ENCODE measurements at regions not wholly inside any gene's neighbourhood (a gene's known extent, or its start where the extent isn't known, plus 50 kb on each side); places are given as distances from the start of the nearest gene placed in this dataset.

GRCh38 chr2:194896871-194897270, 760.2 kb upstream of the SLC39A10 start:
- TF ChIP-seq ATF3 (IDR thresholded peaks at IDR 0.05): no peak
- no peak for TF ChIP-seq POLR2A (IDR thresholded peaks at IDR 0.05; ENCODE audit: borderline replicate concordance, extremely low read depth, insufficient read depth, insufficient read length)
- TF ChIP-seq CTCF (IDR thresholded peaks at IDR 0.05 in 2 of 3, conservative IDR thresholded peaks at IDR 0.05 in 1 of 3; ENCODE audit: borderline replicate concordance in 1 of 3, insufficient read depth in 1 of 3, low read depth in 2 of 3, low read length in 2 of 3): no peak
- TF ChIP-seq, protein P1, sequence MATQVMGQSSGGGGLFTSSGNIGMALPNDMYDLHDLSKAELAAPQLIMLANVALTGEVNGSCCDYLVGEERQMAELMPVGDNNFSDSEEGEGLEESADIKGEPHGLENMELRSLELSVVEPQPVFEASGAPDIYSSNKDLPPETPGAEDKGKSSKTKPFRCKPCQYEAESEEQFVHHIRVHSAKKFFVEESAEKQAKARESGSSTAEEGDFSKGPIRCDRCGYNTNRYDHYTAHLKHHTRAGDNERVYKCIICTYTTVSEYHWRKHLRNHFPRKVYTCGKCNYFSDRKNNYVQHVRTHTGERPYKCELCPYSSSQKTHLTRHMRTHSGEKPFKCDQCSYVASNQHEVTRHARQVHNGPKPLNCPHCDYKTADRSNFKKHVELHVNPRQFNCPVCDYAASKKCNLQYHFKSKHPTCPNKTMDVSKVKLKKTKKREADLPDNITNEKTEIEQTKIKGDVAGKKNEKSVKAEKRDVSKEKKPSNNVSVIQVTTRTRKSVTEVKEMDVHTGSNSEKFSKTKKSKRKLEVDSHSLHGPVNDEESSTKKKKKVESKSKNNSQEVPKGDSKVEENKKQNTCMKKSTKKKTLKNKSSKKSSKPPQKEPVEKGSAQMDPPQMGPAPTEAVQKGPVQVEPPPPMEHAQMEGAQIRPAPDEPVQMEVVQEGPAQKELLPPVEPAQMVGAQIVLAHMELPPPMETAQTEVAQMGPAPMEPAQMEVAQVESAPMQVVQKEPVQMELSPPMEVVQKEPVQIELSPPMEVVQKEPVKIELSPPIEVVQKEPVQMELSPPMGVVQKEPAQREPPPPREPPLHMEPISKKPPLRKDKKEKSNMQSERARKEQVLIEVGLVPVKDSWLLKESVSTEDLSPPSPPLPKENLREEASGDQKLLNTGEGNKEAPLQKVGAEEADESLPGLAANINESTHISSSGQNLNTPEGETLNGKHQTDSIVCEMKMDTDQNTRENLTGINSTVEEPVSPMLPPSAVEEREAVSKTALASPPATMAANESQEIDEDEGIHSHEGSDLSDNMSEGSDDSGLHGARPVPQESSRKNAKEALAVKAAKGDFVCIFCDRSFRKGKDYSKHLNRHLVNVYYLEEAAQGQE (IDR thresholded peaks at IDR 0.05; ENCODE audit: low read depth): no peak
- no peak for TF ChIP-seq RAD21 (IDR thresholded peaks at IDR 0.05; ENCODE audit: low read depth)
- TF ChIP-seq POLR2AphosphoS5 (IDR thresholded peaks at IDR 0.05; ENCODE audit: low read depth, low read length): no peak
- no peak for TF ChIP-seq ZNF274 (IDR thresholded peaks at IDR 0.05; ENCODE audit: low read depth, low read length)

Data from HCT116 (cell line).